GM12875 (cell line): ENCODE measurements at regions not wholly inside any gene's neighbourhood (a gene's known extent, or its start where the extent isn't known, plus 50 kb on each side); places are given as distances from the start of the nearest gene placed in this dataset.

Experiments used
- H3K4me3 ChIP-seq: one replicate; pipeline ENCODE4 v1.5.1; 2011; ENCODE audit warnings: low read depth, low read length, control low read depth
- TF ChIP-seq, protein P1 (sequence below): IDR thresholded peaks from 2 replicates; pipeline ENCODE4 v1.5.1; 2011; ENCODE audit warnings: low read depth, mild to moderate bottlenecking, control low read depth, inconsistent platforms, low read length, moderate library complexity, borderline replicate concordance; ENCODE audit not compliant: insufficient read depth

DNA sequence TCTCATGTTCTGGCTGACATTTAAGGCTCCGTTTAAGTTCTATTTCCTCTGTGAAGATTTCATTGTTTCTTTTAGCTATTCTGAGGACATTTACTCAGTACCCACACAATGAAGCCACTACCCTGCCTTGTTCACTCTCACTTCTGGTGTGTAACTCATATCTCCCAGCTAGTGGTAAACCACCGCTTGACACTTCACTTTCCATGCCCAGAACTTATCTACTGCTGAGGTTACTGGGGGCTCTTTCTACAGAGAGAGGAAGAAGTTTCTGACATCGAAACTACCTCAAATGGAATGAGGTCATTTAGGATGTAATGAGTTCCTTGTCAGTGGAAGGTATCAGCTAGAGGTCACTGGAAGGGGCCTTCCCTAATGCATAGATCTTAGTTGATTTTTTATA, 501.5 kb downstream of the DMAC1 start:
- no peak overlapping the region for H3K4me3 ChIP-seq
- TF ChIP-seq, protein P1, sequence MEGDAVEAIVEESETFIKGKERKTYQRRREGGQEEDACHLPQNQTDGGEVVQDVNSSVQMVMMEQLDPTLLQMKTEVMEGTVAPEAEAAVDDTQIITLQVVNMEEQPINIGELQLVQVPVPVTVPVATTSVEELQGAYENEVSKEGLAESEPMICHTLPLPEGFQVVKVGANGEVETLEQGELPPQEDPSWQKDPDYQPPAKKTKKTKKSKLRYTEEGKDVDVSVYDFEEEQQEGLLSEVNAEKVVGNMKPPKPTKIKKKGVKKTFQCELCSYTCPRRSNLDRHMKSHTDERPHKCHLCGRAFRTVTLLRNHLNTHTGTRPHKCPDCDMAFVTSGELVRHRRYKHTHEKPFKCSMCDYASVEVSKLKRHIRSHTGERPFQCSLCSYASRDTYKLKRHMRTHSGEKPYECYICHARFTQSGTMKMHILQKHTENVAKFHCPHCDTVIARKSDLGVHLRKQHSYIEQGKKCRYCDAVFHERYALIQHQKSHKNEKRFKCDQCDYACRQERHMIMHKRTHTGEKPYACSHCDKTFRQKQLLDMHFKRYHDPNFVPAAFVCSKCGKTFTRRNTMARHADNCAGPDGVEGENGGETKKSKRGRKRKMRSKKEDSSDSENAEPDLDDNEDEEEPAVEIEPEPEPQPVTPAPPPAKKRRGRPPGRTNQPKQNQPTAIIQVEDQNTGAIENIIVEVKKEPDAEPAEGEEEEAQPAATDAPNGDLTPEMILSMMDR = no peak

GRCh38 chr9:7297521-7297920, 502.1 kb downstream of the DMAC1 start:
- no peak overlapping the region for H3K4me3 ChIP-seq
- TF ChIP-seq, protein P1 = no peak

DNA sequence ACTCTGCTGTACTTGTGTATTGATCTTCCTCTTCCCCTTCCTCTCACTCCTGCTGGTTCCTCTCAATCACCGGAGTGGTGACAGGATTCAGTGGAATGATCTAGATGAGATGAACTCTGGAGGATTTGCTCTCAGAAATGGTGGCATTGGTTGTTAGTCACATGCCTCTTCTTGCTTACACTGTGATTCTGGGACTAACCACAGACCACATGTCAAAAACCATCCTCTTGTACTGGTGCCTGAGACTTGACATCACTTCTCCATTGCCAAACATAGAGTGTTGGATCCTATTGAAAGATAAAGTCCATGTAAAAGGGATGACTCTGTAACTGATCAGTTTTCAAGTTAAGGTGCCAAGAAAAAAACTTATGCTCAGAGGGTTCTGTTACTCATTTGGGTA, 506.5 kb downstream of the DMAC1 start:
- TF ChIP-seq, protein P1 = no peak
- no peak overlapping the region for H3K4me3 ChIP-seq

GRCh38 chr9:7289773-7290172, 509.8 kb downstream of the DMAC1 start:
- H3K4me3 ChIP-seq = no peak overlapping the region

GRCh38 chr9:7287986-7288385, 511.6 kb downstream of the DMAC1 start:
- H3K4me3 ChIP-seq = no peak overlapping the region
- TF ChIP-seq, protein P1 = no peak

More at GRCh38 chr9:7289773-7290172, 509.8 kb downstream of the DMAC1 start:
- TF ChIP-seq, protein P1 = no peak

- TF ChIP-seq, protein P1 = no peak
- no peak overlapping the region for H3K4me3 ChIP-seq
Observed at GRCh38 chr9:7287065-7287464, 512.5 kb downstream of the DMAC1 start.

- TF ChIP-seq, protein P1 = no peak
- no peak overlapping the region for H3K4me3 ChIP-seq
Observed at GRCh38 chr9:7286101-7286500, 513.5 kb downstream of the DMAC1 start.
